ENCODE measurements at regions not wholly inside any gene's neighbourhood (a gene's known extent, or its start where the extent isn't known, plus 50 kb on each side); places are given as distances from the start of the nearest gene placed in this dataset.

DNA sequence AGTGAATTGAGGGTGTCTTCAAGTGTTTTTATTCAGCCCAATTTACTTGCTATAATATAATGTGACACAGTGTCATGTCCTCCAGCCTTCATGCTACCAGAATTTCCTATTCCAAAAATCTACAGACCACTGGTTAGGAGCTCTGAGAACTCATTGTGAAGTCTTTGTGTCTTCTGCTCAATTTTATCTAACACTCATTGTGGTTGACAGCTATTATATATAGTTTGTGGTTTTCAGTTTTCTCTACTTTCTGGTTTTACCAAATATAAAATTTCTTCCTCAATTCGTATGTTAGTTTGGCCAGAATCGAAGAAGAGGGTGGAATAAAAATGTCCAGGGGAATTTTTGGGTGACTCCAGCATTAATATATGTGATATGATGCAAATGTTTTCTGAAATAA lies 509.3 kb upstream of the NUDT12 start:
- TF ChIP-seq CTCF (IDR thresholded peaks at IDR 0.05; ENCODE audit: insufficient read depth, low read depth, low read length) (no peak), EZH2 (IDR thresholded peaks at IDR 0.05; ENCODE audit: insufficient read depth, low read length) (no peak)

Measured in astrocyte (in vitro differentiated cells and primary cell).